NCI-H345 treated with DMSO at 0.1 percent for 48 hours (cell line): ENCODE measurements at regions not wholly inside any gene's neighbourhood (a gene's known extent, or its start where the extent isn't known, plus 50 kb on each side); places are given as distances from the start of the nearest gene placed in this dataset.
"Not testable (repeated sequence)": the region's sequence is repeated elsewhere in the genome, so short reads cannot be mapped to it uniquely, and the experiment has no call there.

Experiments used
- DNase-seq: peaks from one replicate; lab custom pipeline; 2025; ENCODE audit not compliant: unreplicated experiment; lab: John Stamatoyannopoulos, UW

- DNase-seq = not testable (repeated sequence)
Measured at GRCh38 chr1:83158924-83159323, 840.0 kb downstream of the TTLL7 start.

GRCh38 chr1:83154306-83154705, 844.6 kb downstream of the TTLL7 start:
- not testable (repeated sequence) for DNase-seq

- DNase-seq = not testable (repeated sequence)
Measured at GRCh38 chr1:83151167-83151898, 847.6 kb downstream of the TTLL7 start.

GRCh38 chr1:83150479-83150878, 848.5 kb downstream of the TTLL7 start:
- not testable (repeated sequence) for DNase-seq

GRCh38 chr1:83145820-83146219, 853.1 kb downstream of the TTLL7 start:
- not testable (repeated sequence) for DNase-seq

- not testable (repeated sequence) for DNase-seq
Measured at GRCh38 chr1:83142802-83143201, 856.1 kb downstream of the TTLL7 start.

GRCh38 chr1:83135524-83136157, 863.3 kb downstream of the TTLL7 start:
- not testable (repeated sequence) for DNase-seq

GRCh38 chr1:83134322-83135014, 864.5 kb downstream of the TTLL7 start:
- not testable (repeated sequence) for DNase-seq

GRCh38 chr1:83131692-83131955, 867.3 kb downstream of the TTLL7 start:
- DNase-seq = no peak

GRCh38 chr1:83130886-83131691, 867.8 kb downstream of the TTLL7 start:
- no peak for DNase-seq

- DNase-seq = no peak
Measured at GRCh38 chr1:83129107-83129506, 869.8 kb downstream of the TTLL7 start.

- no peak for DNase-seq
Measured at GRCh38 chr1:83125456-83125855, 873.5 kb downstream of the TTLL7 start.

- DNase-seq = no peak
Measured at GRCh38 chr1:83123019-83123418, 875.9 kb downstream of the TTLL7 start.

- no peak for DNase-seq
Measured at GRCh38 chr1:83118472-83118871, 880.5 kb downstream of the TTLL7 start.

GRCh38 chr1:83117030-83117429, 881.9 kb downstream of the TTLL7 start:
- DNase-seq = not testable (repeated sequence)

- DNase-seq = no peak
Measured at GRCh38 chr1:83115785-83116184, 883.1 kb downstream of the TTLL7 start.

GRCh38 chr1:83114136-83114834, 884.6 kb downstream of the TTLL7 start:
- DNase-seq = no peak

- no peak for DNase-seq
Measured at GRCh38 chr1:83113652-83114051, 885.3 kb downstream of the TTLL7 start.

GRCh38 chr1:83112248-83112885, 886.6 kb downstream of the TTLL7 start:
- no peak for DNase-seq

- DNase-seq = no peak
Measured at GRCh38 chr1:83110156-83110555, 888.8 kb downstream of the TTLL7 start.
